ENCODE measurements at regions not wholly inside any gene's neighbourhood (a gene's known extent, or its start where the extent isn't known, plus 50 kb on each side); places are given as distances from the start of the nearest gene placed in this dataset.

DNA sequence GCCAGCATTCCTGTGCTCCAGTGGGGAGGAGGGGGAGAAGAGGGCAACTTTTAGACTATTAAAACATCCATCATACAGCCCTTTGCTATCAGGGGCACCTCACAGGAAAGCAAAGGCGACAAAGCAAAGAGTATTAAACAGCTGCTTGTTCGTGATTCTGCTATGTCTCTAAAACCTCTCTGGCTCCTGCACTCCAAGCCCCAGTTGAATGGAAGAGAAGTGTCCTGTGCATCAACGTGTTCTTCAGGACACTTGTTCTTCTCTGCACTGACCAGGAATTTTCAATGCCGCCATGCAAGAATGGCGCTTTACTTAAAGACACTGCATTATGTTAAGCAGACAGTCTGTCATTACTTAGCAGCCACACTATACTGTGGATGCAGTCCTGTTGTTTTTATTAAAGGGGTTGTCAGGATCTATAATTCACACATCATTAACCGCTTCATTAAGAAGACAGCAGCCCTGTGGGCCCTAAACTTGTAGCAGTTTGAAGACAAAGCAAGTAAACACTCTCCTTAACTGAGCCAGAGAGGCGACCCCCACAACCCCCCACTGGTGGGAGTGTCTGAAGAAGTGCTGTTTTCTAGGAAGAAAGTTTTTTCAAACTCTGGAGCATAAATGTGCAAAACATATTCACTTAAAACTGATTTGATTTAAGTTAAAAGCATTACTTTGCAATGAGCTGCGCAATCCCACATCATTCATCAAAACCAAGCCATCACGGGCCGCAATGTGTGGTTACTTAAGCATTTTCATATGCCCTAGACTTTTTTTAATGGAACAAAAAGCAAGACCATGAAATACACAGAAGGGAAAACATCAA lies 164.5 kb downstream of the ZNF608 start:
- TF ChIP-seq RXRA (IDR thresholded peaks at IDR 0.05; ENCODE audit: insufficient read depth, low read depth, low read length): no peak
- TF ChIP-seq, protein P1, sequence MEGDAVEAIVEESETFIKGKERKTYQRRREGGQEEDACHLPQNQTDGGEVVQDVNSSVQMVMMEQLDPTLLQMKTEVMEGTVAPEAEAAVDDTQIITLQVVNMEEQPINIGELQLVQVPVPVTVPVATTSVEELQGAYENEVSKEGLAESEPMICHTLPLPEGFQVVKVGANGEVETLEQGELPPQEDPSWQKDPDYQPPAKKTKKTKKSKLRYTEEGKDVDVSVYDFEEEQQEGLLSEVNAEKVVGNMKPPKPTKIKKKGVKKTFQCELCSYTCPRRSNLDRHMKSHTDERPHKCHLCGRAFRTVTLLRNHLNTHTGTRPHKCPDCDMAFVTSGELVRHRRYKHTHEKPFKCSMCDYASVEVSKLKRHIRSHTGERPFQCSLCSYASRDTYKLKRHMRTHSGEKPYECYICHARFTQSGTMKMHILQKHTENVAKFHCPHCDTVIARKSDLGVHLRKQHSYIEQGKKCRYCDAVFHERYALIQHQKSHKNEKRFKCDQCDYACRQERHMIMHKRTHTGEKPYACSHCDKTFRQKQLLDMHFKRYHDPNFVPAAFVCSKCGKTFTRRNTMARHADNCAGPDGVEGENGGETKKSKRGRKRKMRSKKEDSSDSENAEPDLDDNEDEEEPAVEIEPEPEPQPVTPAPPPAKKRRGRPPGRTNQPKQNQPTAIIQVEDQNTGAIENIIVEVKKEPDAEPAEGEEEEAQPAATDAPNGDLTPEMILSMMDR (IDR thresholded peaks at IDR 0.05; ENCODE audit: control extremely low read depth in 1 of 3, insufficient read depth in 1 of 3, low read depth in 1 of 3, low read length in 3 of 3): no peak
- TF ChIP-seq POLR2A (IDR thresholded peaks at IDR 0.05; ENCODE audit: control extremely low read depth in 1 of 2, low read depth in 2 of 2, low read length in 2 of 2): no peak
- TF ChIP-seq RAD21 (IDR thresholded peaks at IDR 0.05 in 1 of 2, conservative IDR thresholded peaks at IDR 0.05 in 1 of 2; ENCODE audit: low read depth in 2 of 2, low read length in 2 of 2): no peak
- TF ChIP-seq ATF3 (IDR thresholded peaks at IDR 0.05; ENCODE audit: insufficient read depth, low read depth, low read length): no peak
- TF ChIP-seq RBBP5 (IDR thresholded peaks at IDR 0.05; ENCODE audit: borderline replicate concordance, low read depth, low read length): no peak
- TF ChIP-seq POLR2AphosphoS5 (IDR thresholded peaks at IDR 0.05; ENCODE audit: low read depth, low read length): no peak
- TF ChIP-seq CBX8 (IDR thresholded peaks at IDR 0.05; ENCODE audit: borderline replicate concordance, low read depth, low read length): no peak
- TF ChIP-seq EP300 (IDR thresholded peaks at IDR 0.05; ENCODE audit: borderline replicate concordance in 1 of 2, low read depth in 2 of 2, low read length in 2 of 2): no peak
- TF ChIP-seq YY1 (IDR thresholded peaks at IDR 0.05; ENCODE audit: low read depth, low read length): no peak
- no peak for TF ChIP-seq MAFK (IDR thresholded peaks at IDR 0.05; ENCODE audit: low read depth, low read length)
- no peak for TF ChIP-seq CHD2 (IDR thresholded peaks at IDR 0.05; ENCODE audit: low read length)
- TF ChIP-seq SUZ12 (IDR thresholded peaks at IDR 0.05; ENCODE audit: low read length): no peak

Data from H1 (cell line).